Neural progenitor cell (in vitro differentiated cells): ENCODE measurements at regions not wholly inside any gene's neighbourhood (a gene's known extent, or its start where the extent isn't known, plus 50 kb on each side); places are given as distances from the start of the nearest gene placed in this dataset.
A peak's percentile ranks its signal among the peaks of the same experiment; 100 is the strongest.

Source experiments
- CTCF ChIP-seq: fragments of 200-600 bp; sonication (generic); IDR thresholded peaks from 2 replicates; pipeline ENCODE4 v1.5.1; 2017; ENCODE audit warnings: antibody characterized with exemption, mild to moderate bottlenecking
- EZH2 ChIP-seq: fragments of 200-600 bp; sonication (generic); IDR thresholded peaks from 2 replicates; pipeline ENCODE4 v1.6.1; 2017; ENCODE audit warnings: antibody characterized with exemption, mild to moderate bottlenecking, moderate library complexity

- TF ChIP-seq EZH2 (no peak), CTCF (peak; percentile 87)
Measured at GRCh38 chr2:18149660-18150246, 271.3 kb downstream of the KCNS3 start.
